ENCODE measurements at regions not wholly inside any gene's neighbourhood (a gene's known extent, or its start where the extent isn't known, plus 50 kb on each side); places are given as distances from the start of the nearest gene placed in this dataset.

DNA sequence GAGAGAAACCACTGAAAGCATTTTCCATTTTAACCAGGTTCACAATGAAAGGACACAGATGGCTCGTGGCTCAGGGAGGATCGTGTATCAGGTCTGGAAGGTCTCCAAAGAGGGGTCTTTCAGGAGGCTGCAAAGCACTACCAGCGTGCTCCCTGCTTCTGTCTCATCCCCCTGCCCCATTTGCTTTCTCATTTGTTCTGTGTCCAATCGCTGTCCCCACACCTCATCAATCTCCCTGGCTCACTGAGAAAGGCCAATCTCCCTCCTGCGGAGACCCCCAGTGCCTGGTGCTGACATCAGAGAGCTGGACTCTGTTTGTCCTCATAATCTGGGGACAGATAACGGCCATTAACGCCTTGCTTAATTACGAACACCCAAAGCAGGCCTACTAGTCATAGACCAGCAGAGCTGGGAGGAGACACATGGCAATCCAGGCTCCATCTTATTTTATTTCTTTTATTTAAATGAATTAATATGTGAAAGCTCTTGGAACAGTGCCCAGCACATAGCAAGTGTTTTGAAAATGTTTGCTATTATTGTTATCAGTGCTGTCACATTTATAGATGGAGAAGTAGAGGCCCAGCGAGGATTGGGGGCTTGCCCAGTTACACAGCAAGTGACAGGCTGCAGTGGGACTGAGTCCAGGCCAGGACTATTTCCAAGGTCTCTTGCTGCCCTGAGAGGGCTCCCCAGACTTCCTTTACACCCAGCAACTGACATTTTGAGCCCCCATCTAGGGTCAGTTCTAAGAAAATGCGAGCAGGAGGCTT lies 341.0 kb upstream of the USP24 start:
- no peak for TF ChIP-seq CTCF (IDR thresholded peaks at IDR 0.05; ENCODE audit: insufficient read depth, low read length, poor library complexity, severe bottlenecking)
- Histone ChIP-seq H3K4me3 (replicated peaks; ENCODE audit: low read depth, low read length) (no peak overlapping the region), H3K36me3 (ENCODE audit: control insufficient read depth, insufficient read depth, low read length) (no peaks in the 10 kb centered on the region), H3K27me3 (replicated peaks; ENCODE audit: control insufficient read depth, insufficient read depth, low read length) (no peaks in the 10 kb centered on the region)
- DNase-seq (ENCODE audit: extremely low read depth, insufficient read length), result no peak

DNA sequence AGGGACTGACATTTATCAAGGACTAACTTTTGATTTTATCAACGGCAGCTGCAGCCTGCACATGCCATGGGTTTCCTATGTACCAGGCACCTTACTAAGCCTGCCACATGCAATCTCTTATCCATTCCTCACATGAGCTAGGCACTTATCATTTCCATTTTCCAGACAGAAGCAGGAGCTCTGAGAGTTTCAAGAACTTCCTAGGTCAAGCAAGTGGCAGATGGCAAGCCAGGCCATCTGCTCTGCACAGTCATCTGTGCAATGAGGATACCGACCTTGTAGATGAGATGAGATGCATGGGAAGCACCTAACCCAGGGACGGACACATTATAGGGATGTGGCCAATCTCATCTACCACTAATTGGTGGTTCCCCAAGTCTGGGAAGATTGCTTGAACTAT lies 339.4 kb upstream of the USP24 start:
- TF ChIP-seq CTCF (IDR thresholded peaks at IDR 0.05; ENCODE audit: insufficient read depth, low read length, poor library complexity, severe bottlenecking), result no peak
- Histone ChIP-seq H3K27me3 (replicated peaks; ENCODE audit: control insufficient read depth, insufficient read depth, low read length) (no peaks in the 10 kb centered on the region), H3K4me3 (replicated peaks; ENCODE audit: low read depth, low read length) (no peak overlapping the region), H3K36me3 (ENCODE audit: control insufficient read depth, insufficient read depth, low read length) (no peaks in the 10 kb centered on the region)
- no peak for DNase-seq (ENCODE audit: extremely low read depth, insufficient read length)

GRCh38 chr1:55552636-55553035 lies 337.5 kb upstream of the USP24 start:
- H3K36me3 ChIP-seq (ENCODE audit: control insufficient read depth, insufficient read depth, low read length), result no peaks in the 10 kb centered on the region
- H3K27me3 ChIP-seq (replicated peaks; ENCODE audit: control insufficient read depth, insufficient read depth, low read length), result no peaks in the 10 kb centered on the region
- no peak overlapping the region for H3K4me3 ChIP-seq (replicated peaks; ENCODE audit: low read depth, low read length)
- no peak for DNase-seq (ENCODE audit: extremely low read depth, insufficient read length)
- TF ChIP-seq CTCF (IDR thresholded peaks at IDR 0.05; ENCODE audit: insufficient read depth, low read length, poor library complexity, severe bottlenecking), result no peak

DNA sequence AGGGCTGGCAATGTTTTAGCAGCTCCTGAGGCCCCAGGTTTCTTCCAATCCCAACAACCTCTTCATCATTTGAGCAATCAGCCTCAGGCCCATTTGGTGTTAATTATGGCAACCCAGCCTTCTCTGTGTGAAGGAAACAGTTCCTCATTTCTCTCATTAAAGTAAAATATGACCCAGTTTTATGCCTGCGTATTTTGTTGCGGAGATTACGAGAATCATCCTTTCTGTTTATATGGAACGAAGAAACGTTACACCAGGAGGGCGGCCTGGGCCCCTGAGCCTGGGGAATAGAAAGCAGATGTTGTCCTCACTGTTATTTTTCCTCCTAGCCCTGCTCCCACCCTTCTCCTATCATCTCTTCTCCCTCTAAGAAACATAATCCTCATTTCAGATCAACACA lies 332.2 kb upstream of the USP24 start:
- H3K27me3 ChIP-seq (replicated peaks; ENCODE audit: control insufficient read depth, insufficient read depth, low read length), result no peaks in the 10 kb centered on the region
- no peak overlapping the region for H3K4me3 ChIP-seq (replicated peaks; ENCODE audit: low read depth, low read length)
- no peak for DNase-seq (ENCODE audit: extremely low read depth, insufficient read length)
- TF ChIP-seq CTCF (IDR thresholded peaks at IDR 0.05; ENCODE audit: insufficient read depth, low read length, poor library complexity, severe bottlenecking), result no peak
- no peaks in the 10 kb centered on the region for H3K36me3 ChIP-seq (ENCODE audit: control insufficient read depth, insufficient read depth, low read length)

DNA sequence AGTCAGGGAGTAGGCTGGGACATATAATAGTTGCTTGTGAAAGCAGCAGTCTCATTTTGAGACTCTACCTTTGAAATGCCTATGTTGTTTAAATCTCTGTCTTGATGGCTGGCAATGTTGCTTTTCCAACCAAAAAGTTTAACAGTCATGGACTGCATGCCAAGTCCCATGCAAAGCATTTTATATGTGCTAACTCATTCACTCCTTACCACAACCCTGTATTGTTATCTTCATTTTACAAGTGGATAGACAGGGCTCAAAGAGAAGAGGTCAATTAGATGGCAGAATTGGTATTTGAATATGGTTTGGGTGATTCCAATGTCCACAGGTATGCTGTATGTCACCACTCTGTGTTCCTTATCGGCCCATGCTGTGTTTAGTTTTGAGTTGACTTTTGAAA lies 331.4 kb upstream of the USP24 start:
- Histone ChIP-seq H3K4me3 (replicated peaks; ENCODE audit: low read depth, low read length) (no peak overlapping the region), H3K36me3 (ENCODE audit: control insufficient read depth, insufficient read depth, low read length) (no peaks in the 10 kb centered on the region), H3K27me3 (replicated peaks; ENCODE audit: control insufficient read depth, insufficient read depth, low read length) (no peaks in the 10 kb centered on the region)
- DNase-seq (ENCODE audit: extremely low read depth, insufficient read length), result no peak
- no peak for TF ChIP-seq CTCF (IDR thresholded peaks at IDR 0.05; ENCODE audit: insufficient read depth, low read length, poor library complexity, severe bottlenecking)

DNA sequence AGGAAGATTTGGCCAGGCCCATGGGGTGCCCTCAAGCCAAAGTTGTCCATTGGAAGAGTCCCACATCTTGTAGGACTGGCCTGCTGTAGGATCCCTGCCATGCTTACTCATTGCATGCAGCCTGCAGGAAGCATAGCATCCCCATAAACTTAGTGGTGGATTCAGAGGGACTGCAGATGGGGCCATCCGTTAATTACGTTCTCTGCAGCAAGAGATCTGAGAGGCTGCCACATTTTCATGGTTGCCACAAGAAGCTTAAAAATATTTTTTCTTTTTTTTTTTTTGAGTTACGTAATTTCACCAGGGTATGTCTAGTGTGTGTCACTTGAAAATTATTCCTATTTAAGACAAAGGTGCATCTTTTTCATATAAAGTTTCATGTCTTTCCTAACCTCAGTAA lies 329.7 kb upstream of the USP24 start:
- no peak for TF ChIP-seq CTCF (IDR thresholded peaks at IDR 0.05; ENCODE audit: insufficient read depth, low read length, poor library complexity, severe bottlenecking)
- H3K36me3 ChIP-seq (ENCODE audit: control insufficient read depth, insufficient read depth, low read length), result no peaks in the 10 kb centered on the region
- no peak overlapping the region for H3K4me3 ChIP-seq (replicated peaks; ENCODE audit: low read depth, low read length)
- no peaks in the 10 kb centered on the region for H3K27me3 ChIP-seq (replicated peaks; ENCODE audit: control insufficient read depth, insufficient read depth, low read length)
- no peak for DNase-seq (ENCODE audit: extremely low read depth, insufficient read length)

Data from GM06990 (cell line).